HG03439 (cell line): ENCODE measurements at regions not wholly inside any gene's neighbourhood (a gene's known extent, or its start where the extent isn't known, plus 50 kb on each side); places are given as distances from the start of the nearest gene placed in this dataset.

ENCODE experiments used
- ATAC-seq: cut with Tn5 transposase; IDR thresholded peaks from one replicate; pipeline ENCODE4 v1.9.1; 2021; ENCODE audit warnings: mild to moderate bottlenecking, moderate library complexity; ENCODE audit not compliant: unreplicated experiment

DNA sequence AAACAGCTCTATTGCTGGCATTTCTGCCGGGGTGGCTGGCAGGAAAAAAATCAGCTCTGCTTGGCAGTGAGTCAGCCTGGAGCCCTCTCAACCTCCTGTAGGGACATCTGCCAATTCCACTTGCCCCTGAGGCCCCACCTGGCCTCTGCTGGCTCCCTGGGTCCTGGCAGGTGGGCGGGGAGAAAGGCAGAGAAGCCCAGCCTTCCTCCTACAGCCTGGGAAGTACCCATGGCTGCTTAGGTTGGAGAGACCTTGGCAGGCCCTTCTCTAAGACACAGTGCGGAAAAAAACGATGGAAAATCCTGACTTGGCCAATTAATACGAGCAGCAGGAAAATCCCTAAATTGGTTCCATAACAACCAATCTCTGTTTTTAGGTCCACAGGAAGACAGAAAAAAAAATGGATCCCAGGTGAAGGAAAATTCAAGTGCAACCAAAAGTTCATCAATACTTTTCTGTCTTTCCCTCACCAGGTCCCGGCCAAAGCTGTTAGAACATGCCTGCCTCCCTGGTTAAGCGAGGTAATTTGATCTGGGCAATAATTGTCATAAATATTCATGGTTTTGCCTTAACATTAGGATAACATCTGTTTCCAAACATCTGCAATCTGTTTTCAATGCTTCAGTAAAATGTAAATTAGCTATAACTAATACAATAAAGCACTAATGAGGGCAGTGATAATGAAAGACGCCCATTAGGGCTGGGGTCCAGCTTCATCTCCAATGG is 245.9 kb downstream of the TFCP2L1 start:
- no peak for ATAC-seq

DNA sequence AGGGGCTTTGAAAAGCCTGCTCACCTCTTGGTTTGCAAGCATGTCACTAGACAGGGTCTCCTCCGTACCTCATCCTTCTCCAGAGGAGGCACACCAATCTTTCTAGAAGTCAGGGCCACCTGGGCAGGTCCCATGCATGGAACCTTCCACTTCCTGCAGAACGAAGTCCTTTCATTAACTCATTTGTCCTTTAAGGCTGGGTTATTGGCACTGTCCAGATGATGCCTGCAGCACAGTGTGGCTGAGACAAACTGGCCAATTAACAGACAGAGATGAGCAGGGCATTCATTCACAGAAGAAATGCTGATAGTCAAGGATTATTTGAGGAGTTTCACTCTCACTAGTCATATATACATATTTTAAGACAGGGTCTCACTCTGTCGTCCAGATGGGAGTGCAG is 245.3 kb downstream of the TFCP2L1 start:
- no peak for ATAC-seq

DNA sequence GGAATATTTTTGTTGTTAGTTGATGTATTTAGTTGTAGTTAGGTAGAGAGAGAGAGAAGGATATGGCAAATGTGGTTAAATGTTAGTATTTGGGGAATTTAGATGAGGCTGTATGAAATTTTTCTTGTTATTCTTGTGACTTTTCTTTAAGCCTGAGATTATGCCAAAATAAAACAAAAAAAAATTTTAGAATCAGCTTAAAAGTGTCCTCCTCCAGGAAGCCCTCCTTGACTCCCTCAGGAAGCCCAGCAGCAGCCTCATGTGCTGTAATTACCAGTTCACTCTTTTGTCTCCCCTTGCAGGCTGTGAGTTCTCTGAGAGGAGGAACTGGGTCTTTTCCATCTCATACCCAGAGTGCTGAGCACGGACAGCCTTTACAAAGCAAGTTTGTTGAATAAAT is 243.5 kb downstream of the TFCP2L1 start:
- ATAC-seq, result no peak

DNA sequence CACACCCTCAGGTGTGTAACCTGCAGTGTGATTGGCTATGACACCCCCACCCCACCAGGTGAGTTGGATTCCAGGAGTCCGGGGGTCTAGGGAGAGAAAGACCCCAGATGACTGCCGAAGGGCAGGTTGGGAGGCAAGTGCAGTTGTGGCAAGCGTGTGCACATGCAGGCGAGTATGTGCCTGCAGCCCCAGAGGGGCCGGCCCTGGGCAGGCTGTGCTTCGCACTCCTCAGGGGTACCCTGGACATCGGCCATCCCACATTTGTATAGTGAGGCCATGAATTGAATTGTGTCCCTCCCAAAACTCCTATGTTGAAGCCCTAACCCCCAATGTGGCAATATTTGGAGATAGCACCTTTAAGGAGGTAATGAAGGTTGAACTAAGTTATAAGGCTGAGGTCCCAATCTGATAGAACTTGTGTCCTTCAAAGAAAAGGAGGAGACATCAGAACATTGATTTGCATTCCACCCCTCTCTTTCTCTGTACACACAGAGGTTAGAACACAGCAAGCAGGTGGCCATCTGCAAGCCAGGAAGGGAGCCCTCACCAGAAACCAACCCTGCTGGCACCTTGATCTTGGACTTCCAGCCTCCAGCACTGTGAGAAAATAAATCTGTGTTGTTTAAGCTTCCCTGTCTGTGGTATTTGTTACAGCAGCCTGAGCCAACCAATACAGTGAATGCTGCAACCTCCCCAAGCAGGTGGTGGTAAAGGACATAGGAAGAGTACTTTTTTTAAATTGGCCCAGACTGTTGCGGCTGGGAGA is 241.8 kb downstream of the TFCP2L1 start:
- ATAC-seq, result no peak

DNA sequence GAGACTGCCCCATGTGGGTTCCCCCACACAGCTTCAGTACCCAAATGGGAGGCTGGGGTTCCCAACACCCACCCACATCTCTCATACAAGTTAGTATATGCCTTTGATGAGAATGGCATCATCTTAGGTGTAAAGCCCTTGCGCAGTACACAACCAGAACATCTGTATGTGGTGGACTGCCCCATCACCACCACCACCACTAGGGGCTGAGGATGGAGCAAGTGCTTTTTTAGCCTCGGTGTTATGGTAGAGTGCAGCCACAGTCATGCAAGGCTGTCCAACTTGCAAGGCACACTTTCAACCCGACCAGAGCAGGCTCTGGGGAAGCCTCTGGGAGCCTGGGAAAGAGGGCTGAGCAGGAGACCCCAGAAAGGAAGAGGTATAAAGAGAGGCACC is 241.2 kb downstream of the TFCP2L1 start:
- no peak for ATAC-seq

DNA sequence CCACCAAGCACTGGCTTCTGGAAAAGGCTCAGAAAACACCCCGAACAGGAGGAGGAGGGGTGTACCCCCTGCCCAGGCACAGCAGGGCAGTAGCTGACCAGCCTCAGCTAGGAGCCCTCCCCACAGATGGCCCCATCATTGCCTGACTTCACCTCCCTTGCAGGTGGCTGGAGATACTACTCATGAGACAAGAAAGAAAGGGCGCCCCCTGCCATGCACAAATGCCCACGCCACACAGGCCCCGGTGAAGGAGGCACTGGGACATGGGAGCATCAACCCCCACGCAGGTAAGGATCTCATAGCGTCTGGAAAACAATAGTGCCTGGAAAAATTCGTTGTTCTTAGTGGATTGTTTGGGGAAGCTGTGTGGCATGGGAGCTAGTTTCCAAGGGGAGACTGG is 240.6 kb downstream of the TFCP2L1 start:
- no peak for ATAC-seq

DNA sequence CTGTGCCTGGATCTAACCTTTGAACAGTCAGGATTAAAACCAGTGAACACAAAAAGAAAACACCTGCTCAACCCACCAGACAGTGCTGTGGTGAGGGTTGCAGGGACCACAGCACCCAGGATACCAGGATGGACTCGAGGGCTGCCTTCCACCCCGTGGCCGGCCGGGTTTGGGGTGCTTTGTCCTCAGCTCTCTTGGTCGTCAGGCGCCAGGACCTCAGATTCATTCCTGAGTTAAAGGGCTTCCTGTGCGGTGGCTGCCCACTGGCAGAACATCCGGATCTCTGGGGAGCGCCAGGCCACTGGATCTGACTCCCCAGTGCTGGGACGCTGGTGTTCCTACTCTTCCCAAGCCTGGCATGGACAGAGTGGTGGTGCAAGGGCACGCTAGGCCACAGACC is 239.8 kb downstream of the TFCP2L1 start:
- no peak for ATAC-seq

DNA sequence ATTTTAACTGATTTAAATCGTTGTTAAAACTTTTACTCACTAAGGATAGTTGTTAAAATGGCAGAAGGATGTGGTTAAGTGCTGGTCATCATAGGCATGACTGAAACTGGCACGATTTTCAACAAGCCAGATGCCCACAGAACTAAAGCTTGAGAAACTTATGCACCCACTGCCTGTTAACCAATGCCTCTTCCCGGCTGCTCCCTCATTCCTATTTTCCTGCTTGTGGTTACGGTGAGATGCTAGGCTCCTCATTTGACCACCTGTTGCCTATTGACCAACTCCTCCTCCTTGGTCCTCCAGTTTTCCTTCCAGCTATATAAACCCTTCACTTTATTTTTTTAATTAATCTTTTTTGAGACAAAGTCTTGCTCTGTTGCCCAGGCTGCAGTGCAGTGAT is 238.7 kb downstream of the TFCP2L1 start:
- no peak for ATAC-seq

DNA sequence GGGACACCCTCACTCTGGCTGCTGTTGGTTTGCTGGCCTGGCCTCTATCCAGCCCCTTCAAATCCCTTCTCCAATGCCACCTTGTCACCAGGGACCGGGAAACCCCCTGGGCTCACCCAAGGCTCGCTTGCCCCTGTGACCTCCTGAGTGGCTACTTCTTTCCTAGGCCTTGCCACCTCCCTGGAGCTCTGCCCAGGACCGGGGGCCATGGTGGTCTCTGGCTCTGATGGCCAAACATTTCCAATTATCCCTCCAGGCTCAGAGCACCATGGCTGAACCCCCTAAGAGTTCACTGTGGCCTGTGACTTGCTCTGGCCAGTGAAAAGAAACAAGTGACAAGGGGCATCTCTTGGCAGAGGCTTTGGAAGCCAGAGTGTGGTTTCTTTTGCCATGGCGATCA is 237.6 kb downstream of the TFCP2L1 start:
- no peak for ATAC-seq

DNA sequence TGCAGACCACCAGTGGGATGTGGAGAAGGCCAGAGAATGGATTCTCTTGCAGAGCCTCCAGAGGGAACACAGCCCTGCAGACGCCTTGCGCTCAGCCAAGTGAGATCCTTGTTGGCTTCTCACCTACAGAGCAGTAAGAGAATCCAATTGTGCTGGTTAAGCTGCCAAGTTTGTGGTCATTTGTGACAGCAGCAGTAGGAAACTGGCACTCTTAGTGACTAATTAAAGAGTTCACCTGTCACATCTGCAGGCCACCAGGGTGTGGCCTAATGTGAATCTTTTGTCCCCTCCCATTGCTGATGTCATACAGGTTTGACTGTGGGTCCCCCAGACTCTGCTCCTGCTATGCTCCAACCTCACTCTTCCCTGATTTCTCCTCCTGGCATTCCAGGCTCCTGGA is 235.9 kb downstream of the TFCP2L1 start:
- no peak for ATAC-seq

DNA sequence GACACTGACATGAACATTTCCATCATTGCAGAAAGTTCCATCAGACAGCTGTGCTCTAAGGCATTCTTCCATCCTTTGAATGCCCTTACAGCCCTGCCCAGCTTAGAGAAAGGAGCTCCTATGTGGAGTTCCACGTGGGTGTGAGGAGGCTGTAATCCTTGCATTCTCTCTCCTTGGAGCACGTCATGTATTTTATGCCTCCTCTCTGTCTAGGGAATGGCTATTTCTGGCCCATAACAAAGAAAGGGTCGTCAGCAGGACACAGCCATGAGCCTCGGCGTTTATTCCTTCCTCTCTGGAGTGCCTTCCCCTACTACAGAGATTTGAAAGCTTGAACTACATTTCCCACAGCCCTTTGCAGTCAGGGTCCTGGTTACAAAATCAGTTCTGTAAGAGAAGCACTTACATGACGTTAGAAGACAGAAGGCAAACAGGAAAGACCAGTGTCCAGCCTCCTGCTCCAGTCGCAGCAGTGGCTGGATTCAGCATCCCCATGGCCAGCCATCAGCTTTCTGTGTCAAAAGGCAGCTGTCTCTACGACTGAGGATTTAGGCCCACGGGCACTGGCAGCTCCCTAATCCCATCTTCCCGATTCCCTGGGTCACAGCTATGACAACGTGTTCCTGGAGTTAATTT is 234.9 kb downstream of the TFCP2L1 start:
- no peak for ATAC-seq

DNA sequence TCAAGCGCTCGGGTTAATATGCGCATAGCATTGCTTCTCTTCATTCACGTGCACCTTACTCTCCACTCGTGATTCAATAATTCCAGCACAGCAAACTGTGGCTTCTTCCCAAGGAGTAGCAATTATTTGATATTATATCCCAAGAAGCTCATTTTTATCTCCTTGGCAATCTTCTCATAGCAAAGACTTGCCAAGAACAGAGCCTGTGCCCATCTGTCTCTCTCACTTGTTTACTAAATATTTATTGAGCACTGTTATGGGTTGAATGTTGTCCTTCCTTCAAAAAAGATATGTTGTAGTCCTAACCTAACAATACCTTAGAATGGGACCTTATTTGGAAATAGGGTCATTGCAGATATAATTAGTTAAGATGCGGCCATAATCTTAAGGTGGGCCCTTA is 233.7 kb downstream of the TFCP2L1 start:
- no peak for ATAC-seq

DNA sequence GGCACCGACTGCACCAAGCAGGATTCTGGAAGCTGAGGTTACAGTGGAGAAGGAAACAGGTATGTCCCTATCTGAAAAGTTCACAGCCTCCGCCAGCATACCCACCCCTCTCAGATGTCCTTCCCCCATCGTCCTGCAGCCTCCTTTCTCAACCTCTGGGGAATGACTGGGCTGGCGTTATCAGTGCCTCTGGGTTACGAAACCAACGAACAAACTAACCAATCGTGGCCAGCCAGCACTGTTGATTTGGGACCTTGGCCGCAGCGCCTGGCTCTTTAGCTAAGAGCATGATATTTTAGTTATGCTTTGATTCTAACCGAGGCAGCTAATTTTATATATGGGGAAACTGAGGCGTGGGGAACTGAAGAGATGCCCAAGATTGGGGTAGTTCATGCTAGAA is 233.0 kb downstream of the TFCP2L1 start:
- no peak for ATAC-seq

DNA sequence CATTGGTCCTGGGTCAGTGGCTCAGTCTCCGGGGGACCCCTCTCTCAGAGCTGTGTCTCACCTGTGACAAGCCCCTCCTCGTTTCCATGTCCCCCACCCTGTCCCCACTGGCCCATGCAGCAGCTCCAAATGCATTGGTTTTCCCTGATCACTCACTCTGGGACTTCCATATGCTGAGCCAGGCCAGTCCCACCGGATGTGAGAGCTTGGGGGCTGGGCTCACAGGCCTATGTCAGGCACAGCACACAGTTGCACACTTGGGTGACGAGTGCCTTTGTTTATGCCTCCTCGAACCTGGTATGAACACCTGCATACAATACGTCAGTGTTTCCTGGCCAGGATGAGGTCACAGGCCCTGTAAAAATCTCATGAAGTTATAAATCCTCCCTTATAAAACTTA is 232.5 kb downstream of the TFCP2L1 start:
- no peak for ATAC-seq

DNA sequence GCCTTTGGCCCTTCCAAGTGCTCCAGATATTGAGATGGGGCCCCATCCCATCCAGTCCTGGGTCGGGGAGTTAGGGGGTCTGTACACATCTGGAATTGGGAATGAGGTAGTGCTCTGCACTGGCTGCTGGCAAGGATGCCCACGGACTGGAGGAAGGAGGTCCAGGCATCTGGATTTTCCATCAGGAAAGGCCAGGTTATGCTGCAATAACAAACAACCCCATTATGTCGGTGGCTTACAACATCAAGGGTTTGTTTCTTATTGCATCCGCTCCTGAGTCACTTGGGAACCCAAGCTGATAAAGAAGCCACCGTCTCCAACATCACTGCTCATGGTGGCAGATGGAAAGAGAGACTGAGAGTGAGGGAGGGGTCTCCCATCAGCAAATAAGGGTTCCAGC is 229.9 kb downstream of the TFCP2L1 start:
- no peak for ATAC-seq

DNA sequence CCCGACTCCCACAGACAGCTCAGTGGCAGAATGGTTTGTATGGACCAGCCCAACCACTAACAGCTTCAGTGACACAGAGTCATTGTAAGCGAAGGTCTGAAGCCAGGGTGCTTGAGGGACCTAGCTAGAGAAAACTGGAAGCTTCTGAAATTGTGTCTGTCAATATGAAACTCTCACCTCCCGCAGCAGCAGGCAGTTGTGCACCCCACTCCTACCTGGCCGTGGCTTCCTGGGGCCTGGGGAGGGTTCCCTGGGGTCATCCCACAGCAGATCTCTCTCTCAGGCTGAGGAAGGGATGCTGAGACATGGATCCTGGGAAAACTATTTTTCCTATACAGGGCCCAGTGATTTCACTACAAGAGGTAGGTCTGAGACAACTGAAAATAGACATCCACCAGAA is 229.5 kb downstream of the TFCP2L1 start:
- ATAC-seq, result no peak

DNA sequence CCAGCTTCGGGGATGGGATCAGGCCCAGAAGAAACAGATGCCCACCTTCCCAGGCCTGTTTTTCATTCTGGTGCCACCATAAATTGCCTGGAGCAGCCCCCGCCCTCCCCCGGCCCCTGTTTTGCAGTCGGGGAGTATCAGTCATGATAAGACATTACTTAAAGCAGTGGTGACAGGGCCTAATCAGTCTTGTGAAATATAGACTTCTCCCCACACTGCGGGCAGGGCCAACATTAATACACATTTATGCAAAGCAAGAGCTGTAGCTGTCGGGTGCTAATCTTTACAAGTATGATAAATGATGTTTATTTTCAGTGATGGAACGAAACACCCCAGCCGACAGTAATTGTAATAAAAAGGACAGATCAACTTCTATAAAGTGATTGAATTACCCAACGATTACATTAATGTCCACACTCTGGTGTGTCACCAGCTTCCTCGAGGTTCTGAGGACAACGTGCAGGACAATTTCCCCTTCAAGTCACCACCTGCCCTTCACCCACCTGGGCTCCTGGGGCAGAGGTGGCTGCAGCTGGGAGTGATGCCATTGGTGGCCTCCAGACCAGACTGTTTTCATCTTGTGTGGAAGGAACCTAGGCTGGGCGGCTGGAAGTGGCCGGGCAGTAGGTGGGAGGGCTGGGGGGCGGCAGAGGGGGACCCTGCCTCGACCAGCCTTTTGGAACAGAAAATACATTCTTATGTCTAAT is 226.0 kb downstream of the TFCP2L1 start:
- no peak for ATAC-seq

DNA sequence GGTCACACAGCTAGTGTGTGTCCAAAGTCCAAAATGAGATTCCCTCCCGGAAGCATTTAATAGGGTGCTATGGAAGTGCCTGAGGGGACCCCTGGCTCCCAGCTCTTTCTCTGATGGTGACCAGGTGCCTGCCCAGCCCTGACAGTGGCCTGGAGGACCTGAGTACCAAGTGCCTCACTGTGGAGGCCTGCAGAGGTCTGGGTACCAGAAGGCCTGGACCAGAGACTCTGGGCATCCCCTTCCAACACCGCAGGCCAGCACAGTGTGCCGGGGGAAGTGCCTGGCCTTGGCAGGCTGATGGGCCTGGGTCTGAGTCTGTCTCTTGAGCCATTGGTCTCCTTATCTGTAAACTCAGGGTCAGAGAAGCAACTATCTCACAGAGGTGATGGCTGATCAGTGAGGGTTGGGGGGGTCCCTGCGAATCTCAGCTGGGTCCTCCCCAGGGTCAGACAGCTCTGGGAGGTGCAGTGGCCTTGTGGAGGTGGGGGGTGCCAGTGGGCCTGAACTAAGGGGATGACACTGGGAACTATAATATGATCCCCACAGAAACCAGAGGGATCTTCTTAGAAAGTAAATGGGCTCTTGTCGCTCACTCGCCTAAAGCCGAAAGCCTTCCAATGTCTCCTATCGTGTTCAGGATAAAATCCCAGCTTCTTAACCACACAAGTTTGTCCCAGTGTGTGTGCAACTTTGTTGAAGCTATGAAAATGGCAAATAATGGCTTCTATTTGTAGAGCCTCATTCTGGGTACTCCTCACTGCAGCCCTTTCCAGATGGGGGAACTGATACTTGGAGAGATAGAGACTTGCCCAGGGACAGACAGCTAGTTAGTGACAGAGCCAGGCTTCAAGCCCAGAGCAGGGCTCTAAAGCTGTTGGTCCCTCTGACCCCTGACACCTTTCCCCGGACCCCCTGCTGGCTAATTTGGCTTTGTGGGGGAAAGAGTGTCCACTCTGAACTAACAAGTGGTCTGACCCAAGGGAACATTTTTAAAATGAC is 225.1 kb downstream of the TFCP2L1 start:
- ATAC-seq, result no peak

DNA sequence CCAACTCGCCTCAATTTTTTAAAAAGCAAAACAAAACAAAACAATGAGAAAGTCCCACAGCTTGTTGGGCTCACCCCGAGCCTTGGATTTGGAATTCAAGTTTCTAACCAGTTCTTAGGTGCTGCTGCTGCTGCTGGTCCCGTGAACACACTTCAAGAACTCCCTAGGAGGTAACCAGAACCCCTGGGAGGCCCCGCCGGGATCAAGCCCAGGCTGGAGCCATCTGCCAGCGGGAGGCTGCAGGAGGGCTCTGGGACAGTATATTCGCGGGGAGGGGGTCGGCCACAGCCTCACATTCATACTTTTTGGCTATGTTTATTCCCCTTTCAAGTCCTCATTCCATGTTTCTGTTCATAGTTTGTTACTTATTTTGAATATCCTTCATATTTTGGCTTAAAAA is 223.4 kb downstream of the TFCP2L1 start:
- no peak for ATAC-seq

DNA sequence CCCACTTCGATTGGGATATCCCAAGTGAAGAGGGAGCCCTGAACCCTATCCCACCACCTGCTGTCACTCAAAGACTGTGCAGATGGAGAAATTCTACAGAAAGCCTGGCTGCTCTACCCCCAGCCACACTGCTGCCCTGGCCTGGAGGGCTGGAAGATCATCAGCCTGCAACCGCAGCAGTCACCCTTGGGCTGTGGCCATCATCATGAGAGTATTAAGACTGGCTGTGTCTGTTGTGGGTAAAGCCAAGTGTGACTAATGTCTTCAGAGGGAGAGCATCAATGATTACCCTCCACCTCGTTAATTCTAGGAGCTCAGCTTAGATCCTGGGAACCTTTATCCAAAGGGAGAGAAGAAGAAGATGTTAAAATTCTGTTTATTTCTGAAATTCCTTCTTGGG is 221.5 kb downstream of the TFCP2L1 start:
- no peak for ATAC-seq
